ENCODE measurements at regions not wholly inside any gene's neighbourhood (a gene's known extent, or its start where the extent isn't known, plus 50 kb on each side); places are given as distances from the start of the nearest gene placed in this dataset.

DNA sequence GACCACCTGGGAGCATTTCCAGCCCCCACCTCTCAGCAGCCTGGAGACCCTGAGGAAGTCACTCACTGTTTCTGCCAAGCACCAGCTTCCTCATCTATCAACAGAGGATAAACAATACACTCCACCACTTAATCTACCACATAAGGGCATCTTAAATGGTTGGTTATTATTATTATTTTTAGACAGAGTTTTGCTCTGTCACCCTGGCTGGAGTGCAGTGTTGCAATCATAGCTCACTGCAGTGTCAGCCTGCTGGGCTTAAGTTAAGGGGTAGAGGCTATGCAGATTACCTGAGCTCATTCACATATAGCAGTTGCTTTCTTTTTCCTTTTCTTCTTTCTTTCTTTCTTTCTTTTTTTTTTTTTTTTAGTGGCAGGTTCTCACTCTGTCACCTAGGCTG, 59.5 kb upstream of the ELN start:
- intact Hi-C loops (cut with micrococcal nuclease; ENCODE audit: unreplicated experiment), result no loop called here
- Histone ChIP-seq H3K4me1 (ENCODE audit: insufficient read depth, low read length, poor library complexity, severe bottlenecking) (no peaks in the 10 kb centered on the region), H3K27ac (ENCODE audit: low read depth, low read length, poor library complexity, severe bottlenecking) (no peak overlapping the region), H3K27me3 (replicated peaks; ENCODE audit: insufficient read depth, low read depth, low read length, poor library complexity) (no peaks in the 10 kb centered on the region), H3K9me3 (ENCODE audit: low read depth, low read length, poor library complexity, severe bottlenecking) (peaks cover 8% of the 10 kb centered on the region), H3K36me3 (ENCODE audit: insufficient read depth, low read length, poor library complexity, severe bottlenecking) (no peaks in the 10 kb centered on the region), H3K4me3 (ENCODE audit: low read depth, low read length, poor library complexity, severe bottlenecking) (no peak overlapping the region)
- ChIA-PET POLR2A (ENCODE audit: low non-redundant PET) (no interaction called here), CTCF (interaction anchor here (0.7 kb wide), 2 partner anchors 16 to 334 kb away, joined by 4 to 5 read pairs; no protein-coding TSS in a partner anchor)
- BruUV-seq (replicated peaks), result no TSS peak
- TF ChIP-seq EZH2 (IDR thresholded peaks at IDR 0.05; ENCODE audit: borderline replicate concordance, low read depth, low read length, poor library complexity, severe bottlenecking) (no peak), CTCF (conservative IDR thresholded peaks at IDR 0.05; ENCODE audit: low read depth, low read length) (no peak)
- no peak for DNase-seq (ENCODE audit: low spot score)

- CTCF ChIA-PET, result no interaction called here
- Histone ChIP-seq H3K27ac (ENCODE audit: low read depth, low read length, poor library complexity, severe bottlenecking) (no peak overlapping the region), H3K4me1 (ENCODE audit: insufficient read depth, low read length, poor library complexity, severe bottlenecking) (no peaks in the 10 kb centered on the region), H3K36me3 (ENCODE audit: insufficient read depth, low read length, poor library complexity, severe bottlenecking) (no peaks in the 10 kb centered on the region), H3K4me3 (ENCODE audit: low read depth, low read length, poor library complexity, severe bottlenecking) (no peak overlapping the region), H3K9me3 (ENCODE audit: low read depth, low read length, poor library complexity, severe bottlenecking) (no peaks in the 10 kb centered on the region), H3K27me3 (replicated peaks; ENCODE audit: insufficient read depth, low read depth, low read length, poor library complexity) (no peaks in the 10 kb centered on the region)
- intact Hi-C loops (cut with micrococcal nuclease; ENCODE audit: unreplicated experiment), result no loop called here
- TF ChIP-seq EZH2 (IDR thresholded peaks at IDR 0.05; ENCODE audit: borderline replicate concordance, low read depth, low read length, poor library complexity, severe bottlenecking) (no peak), CTCF (conservative IDR thresholded peaks at IDR 0.05; ENCODE audit: low read depth, low read length) (no peak)
- no peak for DNase-seq (ENCODE audit: low spot score)
- no TSS peak for BruUV-seq (replicated peaks)
- POLR2A ChIA-PET (ENCODE audit: low non-redundant PET), result no interaction called here
Measured at GRCh38 chr7:73969991-73970390, 58.0 kb upstream of the ELN start.

DNA sequence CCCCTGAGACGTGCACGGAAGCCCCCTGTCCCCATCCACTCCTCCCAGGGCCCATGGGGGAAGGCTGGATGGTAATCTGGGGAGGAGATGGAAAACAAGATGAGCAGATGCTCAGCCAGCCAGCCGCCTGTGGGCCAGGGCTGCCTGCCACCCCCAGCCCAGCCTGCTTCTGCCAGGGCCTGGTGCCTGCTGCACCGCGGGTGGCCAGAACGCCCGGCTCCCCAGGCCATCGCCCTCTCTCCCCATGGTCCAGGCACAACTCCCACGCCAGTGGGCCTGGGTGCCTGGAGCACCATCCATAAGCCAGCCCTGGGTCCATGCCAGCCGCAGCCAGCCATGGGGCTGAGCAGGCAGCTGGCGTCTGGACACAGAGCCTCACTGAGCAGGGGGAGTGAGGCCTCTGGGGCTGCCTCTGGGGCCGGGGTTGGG, 57.2 kb upstream of the ELN start:
- H3K36me3 ChIP-seq (ENCODE audit: insufficient read depth, low read length, poor library complexity, severe bottlenecking), result no peaks in the 10 kb centered on the region
- CTCF ChIA-PET, result no interaction called here
- H3K27me3 ChIP-seq (replicated peaks; ENCODE audit: insufficient read depth, low read depth, low read length, poor library complexity), result no peaks in the 10 kb centered on the region
- no peaks in the 10 kb centered on the region for H3K9me3 ChIP-seq (ENCODE audit: low read depth, low read length, poor library complexity, severe bottlenecking)
- TF ChIP-seq EZH2 (IDR thresholded peaks at IDR 0.05; ENCODE audit: borderline replicate concordance, low read depth, low read length, poor library complexity, severe bottlenecking), result no peak
- no peak for TF ChIP-seq CTCF (conservative IDR thresholded peaks at IDR 0.05; ENCODE audit: low read depth, low read length)
- no peaks in the 10 kb centered on the region for H3K4me1 ChIP-seq (ENCODE audit: insufficient read depth, low read length, poor library complexity, severe bottlenecking)
- no peak overlapping the region for H3K4me3 ChIP-seq (ENCODE audit: low read depth, low read length, poor library complexity, severe bottlenecking)
- no peak for DNase-seq (ENCODE audit: low spot score)
- H3K27ac ChIP-seq (ENCODE audit: low read depth, low read length, poor library complexity, severe bottlenecking), result no peak overlapping the region
- POLR2A ChIA-PET (ENCODE audit: low non-redundant PET), result interaction anchor here (0.6 kb wide), 1 partner anchor 297 kb away, joined by 3 read pairs; no protein-coding TSS in a partner anchor
- BruUV-seq (replicated peaks), result no TSS peak
- intact Hi-C loops (cut with micrococcal nuclease; ENCODE audit: unreplicated experiment), result no loop called here

All from A673 (cell line).